Esophagus muscularis mucosa (tissue), 4 donors: ENCODE measurements at regions not wholly inside any gene's neighbourhood (a gene's known extent, or its start where the extent isn't known, plus 50 kb on each side); places are given as distances from the start of the nearest gene placed in this dataset.

Source experiments
- DNase-seq: peaks from one replicate; pipeline ENCODE4 v3.0.0-alpha.2; 2017; ENCODE audit errors: extremely low spot score
- H3K27ac ChIP-seq, 4 donors: fragments of 200-600 bp; sonication (generic); replicated peaks in 1 of 4; 1 replicate in 3 of 4; 2 replicates in 1 of 4; pipeline ENCODE4 v1.5.1; 2016 to 2019; ENCODE audit warnings: mild to moderate bottlenecking in 1 of 4
- H3K27me3 ChIP-seq, 4 donors: fragments of 200-600 bp; sonication (generic); one replicate each; pipeline versions ENCODE4 v1.5.1 to v1.6.0; 2016 to 2019
- H3K36me3 ChIP-seq, 4 donors: fragments of 200-600 bp; sonication (generic); one replicate each; pipeline ENCODE4 v1.5.1; 2016 to 2019
- H3K4me1 ChIP-seq, 4 donors: fragments of 200-600 bp; sonication (generic); one replicate each; pipeline ENCODE4 v1.5.1; 2016 to 2019
- H3K4me3 ChIP-seq, 4 donors: fragments of 200-600 bp; sonication (generic); 1 replicate in 2 of 4; 2 replicates in 2 of 4; pipeline ENCODE4 v1.5.1; 2016 to 2019; ENCODE audit warnings: mild to moderate bottlenecking in 4 of 4, moderate library complexity in 1 of 4
- H3K9me3 ChIP-seq, 4 donors: fragments of 200-600 bp; sonication (generic); 1 replicate in 3 of 4; 2 replicates in 1 of 4; pipeline ENCODE4 v1.5.1; 2016 to 2019
- CTCF ChIP-seq, 3 experiments: fragments of 200-600 bp in 2 of 3; fragments of 450-650 bp in 1 of 3; sonication (generic) in 2 of 3; IDR thresholded peaks; one replicate each; pipeline ENCODE4 v1.5.1; 2017 to 2019; ENCODE audit warnings: antibody characterized with exemption in 3 of 3, mild to moderate bottlenecking in 2 of 3, moderate library complexity in 1 of 3
- EP300 ChIP-seq: sonication (generic); formaldehyde crosslinking; IDR thresholded peaks from one replicate; pipeline ENCODE4 v1.6.1; 2017; ENCODE audit warnings: antibody characterized with exemption
- POLR2A ChIP-seq: fragments of 450-650 bp; IDR thresholded peaks from one replicate; pipeline ENCODE4 v1.6.1; 2017; ENCODE audit warnings: antibody characterized with exemption, moderate library complexity, mild to moderate bottlenecking, low read depth
- POLR2AphosphoS5 ChIP-seq, 2 donors: sonication (generic); formaldehyde crosslinking; IDR thresholded peaks; one replicate each; pipeline ENCODE4 v1.6.1; 2017; ENCODE audit warnings: antibody characterized with exemption in 2 of 2
- WGBS: methylation state at CpG from one replicate; pipeline ENCODE4 v1.1.5; 2018; 5-methylcytosine and 5-hydroxymethylcytosine counted together
- intact Hi-C: fragments of 100-400 bp; cut with DNase I; formaldehyde crosslinking; loops from one replicate; pipeline ENCODE4 v1.15.1; 2023

DNA sequence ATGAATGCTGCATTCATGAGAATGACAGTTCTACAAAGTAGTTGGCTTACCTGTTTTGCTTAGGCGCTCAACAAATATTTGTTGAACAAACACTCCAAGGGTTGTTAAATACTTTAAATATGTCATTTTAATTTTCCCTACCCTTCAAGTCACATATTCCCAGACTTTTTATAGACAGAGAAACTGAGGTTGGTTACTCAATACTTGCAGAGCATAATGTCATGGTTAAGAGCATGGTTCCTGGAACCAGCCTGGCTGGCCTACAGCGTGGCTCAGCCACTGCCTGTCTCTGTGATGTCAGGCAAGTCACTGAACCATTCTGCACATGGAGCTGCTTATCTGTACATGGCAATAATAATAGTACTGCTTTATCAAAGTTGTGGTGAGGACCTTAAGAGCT is 120.0 kb upstream of the STK17B start:
- no peaks in the 10 kb centered on the region for H3K9me3 ChIP-seq
- no peaks in the 10 kb centered on the region for H3K27me3 ChIP-seq
- TF ChIP-seq EP300 (no peak), POLR2AphosphoS5 (IDR thresholded peaks at IDR 0.05) (no peak), POLR2A (no peak), CTCF (IDR thresholded peaks at IDR 0.05) (no peak)
- DNase-seq, result no peak
- WGBS, result 95% methylated on average over 2 of the region's 2 CpGs
- H3K27ac ChIP-seq, result no peak overlapping the region
- H3K4me3 ChIP-seq, result no peak overlapping the region
- intact Hi-C loops, result loop anchor here (10.0 kb wide), 1 partner anchor 207 kb away; no protein-coding TSS in a partner anchor
- H3K36me3 ChIP-seq, result peaks cover 0 to 10% (median 3%) of the 10 kb centered on the region in 4 donors
- peaks cover 0 to 17% (median 0%) of the 10 kb centered on the region in 4 donors for H3K4me1 ChIP-seq

DNA sequence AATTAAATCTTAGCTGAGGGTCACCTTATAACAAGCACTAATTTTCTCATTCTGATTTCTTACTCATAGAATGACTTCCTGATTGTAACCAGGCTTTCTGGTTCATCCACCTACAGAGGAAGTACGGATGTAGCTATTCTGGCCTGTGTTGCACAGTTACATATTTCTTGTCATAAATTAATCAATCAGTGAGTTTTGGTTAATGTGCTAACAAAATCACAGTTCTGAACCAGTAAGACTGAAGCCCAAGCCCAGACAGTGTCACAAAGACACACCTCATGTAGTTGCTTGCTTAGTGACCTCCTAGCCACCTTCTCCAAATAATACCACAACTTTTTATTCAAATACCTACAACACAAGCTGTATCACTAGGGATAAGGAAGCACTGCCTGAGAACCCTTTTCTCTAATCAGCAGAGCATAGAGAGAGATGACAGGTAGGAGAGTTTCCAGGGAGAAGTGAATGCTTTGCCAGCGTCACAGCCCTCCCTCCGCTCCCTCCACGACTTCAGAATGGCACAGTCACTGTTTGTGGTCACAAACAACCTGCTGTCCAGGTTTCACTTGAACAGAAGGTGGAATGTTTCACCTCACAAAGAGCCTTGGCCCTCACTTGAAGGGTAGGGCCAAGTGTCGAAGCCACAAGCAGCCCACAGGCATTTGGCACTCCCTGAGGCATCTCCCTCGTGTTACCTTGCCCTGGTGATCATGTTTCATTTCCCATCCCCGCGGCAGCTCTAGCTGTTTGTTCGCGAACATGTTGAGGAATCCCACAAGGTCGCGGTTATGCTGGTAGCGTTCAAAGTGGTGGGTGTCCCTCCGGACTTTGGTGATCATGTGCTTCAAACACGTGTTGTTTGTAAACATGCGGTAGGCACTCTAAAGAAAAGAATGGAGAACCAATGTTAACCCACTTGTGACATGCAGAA is 120.8 kb upstream of the STK17B start:
- Histone ChIP-seq H3K4me3 (no peak overlapping the region), H3K36me3 (peaks cover 0 to 10% (median 3%) of the 10 kb centered on the region in 4 donors), H3K9me3 (no peaks in the 10 kb centered on the region), H3K4me1 (peaks cover 0 to 17% (median 0%) of the 10 kb centered on the region in 4 donors), H3K27me3 (no peaks in the 10 kb centered on the region), H3K27ac (no peak overlapping the region)
- DNase-seq, result no peak
- intact Hi-C loops, result loop anchor here (10.0 kb wide), 1 partner anchor 207 kb away; no protein-coding TSS in a partner anchor
- TF ChIP-seq POLR2A (no peak), EP300 (no peak), CTCF (IDR thresholded peaks at IDR 0.05) (no peak), POLR2AphosphoS5 (IDR thresholded peaks at IDR 0.05) (no peak)
- WGBS, result 84% methylated on average over 15 of the region's 16 CpGs

- TF ChIP-seq POLR2A, result no peak
- TF ChIP-seq POLR2AphosphoS5 (IDR thresholded peaks at IDR 0.05), result no peak
- no peak for TF ChIP-seq EP300
- TF ChIP-seq CTCF (IDR thresholded peaks at IDR 0.05), result no peak
- DNase-seq, result no peak
- Histone ChIP-seq H3K4me3 (no peak overlapping the region), H3K36me3 (peaks cover 0 to 6% (median 3%) of the 10 kb centered on the region in 4 donors), H3K4me1 (peaks cover 0 to 17% (median 0%) of the 10 kb centered on the region in 4 donors), H3K9me3 (no peaks in the 10 kb centered on the region), H3K27ac (no peak overlapping the region), H3K27me3 (no peaks in the 10 kb centered on the region)
- intact Hi-C loops, result loop anchor here (10.0 kb wide), 1 partner anchor 209 kb away; no protein-coding TSS in a partner anchor
- 73% methylated on average over 3 of the region's 3 CpGs for WGBS
Observed at GRCh38 chr2:196293751-196294515, 122.6 kb upstream of the STK17B start.

DNA sequence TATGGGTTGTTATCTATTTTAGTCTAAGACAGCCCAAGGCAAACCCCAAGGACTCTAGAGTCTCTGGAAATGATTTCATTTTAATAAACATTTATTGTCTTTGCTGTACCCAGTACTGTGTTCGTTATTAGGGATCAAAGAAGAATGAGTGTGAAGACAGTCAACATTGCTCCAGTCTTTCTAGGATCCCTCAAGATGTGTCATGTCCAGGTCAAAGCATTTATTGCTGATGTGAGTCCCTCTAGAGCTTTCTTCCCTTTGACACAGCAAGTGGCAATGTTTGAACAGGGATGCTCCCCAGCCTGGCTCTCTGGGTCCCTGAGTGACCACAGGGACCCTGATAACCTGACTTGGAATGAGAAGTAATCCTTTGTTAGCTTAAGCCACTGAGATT is 123.1 kb upstream of the STK17B start:
- intact Hi-C loops, result loop anchor here (10.0 kb wide), 1 partner anchor 210 kb away; no protein-coding TSS in a partner anchor

GRCh38 chr2:196295005-196295404 is 123.6 kb upstream of the STK17B start:
- no peak overlapping the region for H3K4me3 ChIP-seq
- H3K36me3 ChIP-seq, result peaks cover 0 to 6% (median 3%) of the 10 kb centered on the region in 4 donors
- DNase-seq, result no peak
- no peaks in the 10 kb centered on the region for H3K27me3 ChIP-seq
- intact Hi-C loops, result loop anchor here (5.0 to 10.0 kb wide), 2 partner anchors 157 to 210 kb away; no protein-coding TSS in a partner anchor
- H3K4me1 ChIP-seq, result peaks cover 0 to 10% (median 0%) of the 10 kb centered on the region in 4 donors
- H3K9me3 ChIP-seq, result no peaks in the 10 kb centered on the region
- WGBS, result 89% methylated on average over 1 of the region's 1 CpG
- H3K27ac ChIP-seq, result no peak overlapping the region
- no peak for TF ChIP-seq EP300

More for the DNA sequence above, 123.1 kb upstream of the STK17B start:
- Histone ChIP-seq H3K27me3 (no peaks in the 10 kb centered on the region), H3K9me3 (no peaks in the 10 kb centered on the region), H3K4me1 (peaks cover 0 to 15% (median 0%) of the 10 kb centered on the region in 4 donors), H3K27ac (no peak overlapping the region), H3K4me3 (no peak overlapping the region), H3K36me3 (peaks cover 0 to 6% (median 3%) of the 10 kb centered on the region in 4 donors)
- 87% methylated on average over 1 of the region's 1 CpG for WGBS
- no peak for TF ChIP-seq EP300
- no peak for DNase-seq
